Panc1 (cell line): ENCODE measurements at regions not wholly inside any gene's neighbourhood (a gene's known extent, or its start where the extent isn't known, plus 50 kb on each side); places are given as distances from the start of the nearest gene placed in this dataset.

Source experiments
- ATAC-seq: fragments of 200-7000 bp; cut with Tn5 transposase; 2 replicates; pipeline ENCODE4 v1.9.1; 2020; ENCODE audit warnings: mild to moderate bottlenecking, moderate library complexity
- BruUV-seq: library from RNA; stranded (reverse); fragments of 400-500 nt; replicated peaks from 2 replicates; lab custom pipeline; 2021; lab: Mats Ljungman, UMichigan
- CTCF ChIA-PET: fragments of 300-600 bp; sonication (Branson Sonifier 250); formaldehyde crosslinking; loops from one replicate; lab custom pipeline; 2022; ENCODE audit warnings: antibody characterized with exemption; lab: Charles Lee
- POLR2A ChIA-PET: fragments of 300-600 bp; sonication (Branson Sonifier 250); formaldehyde crosslinking; loops from one replicate; lab custom pipeline; 2022; ENCODE audit warnings: antibody characterized with exemption; lab: Charles Lee
- DNase-seq: peaks from one replicate; pipeline ENCODE4 v3.0.0-alpha.2; 2010; ENCODE audit warnings: low read depth, low spot score
- H3K27ac ChIP-seq: 2 replicates; pipeline ENCODE4 v1.5.1; 2011; ENCODE audit warnings: mild to moderate bottlenecking, low read length, inconsistent platforms
- H3K27me3 ChIP-seq: fragments of 200-500 bp; sonication (Bioruptor generic); 2 replicates; pipeline ENCODE4 v1.6.0; 2014; ENCODE audit warnings: low read length, inconsistent platforms; ENCODE audit not compliant: control insufficient read depth, insufficient read depth
- H3K36me3 ChIP-seq: fragments of 200-500 bp; sonication (Bioruptor generic); 2 replicates; pipeline ENCODE4 v1.5.1; 2014; ENCODE audit warnings: inconsistent platforms, mild to moderate bottlenecking, low read length, moderate library complexity; ENCODE audit not compliant: control insufficient read depth, insufficient read depth
- H3K4me1 ChIP-seq: 2 replicates; pipeline ENCODE4 v1.5.1; 2011; ENCODE audit warnings: inconsistent platforms, mild to moderate bottlenecking, low read length, moderate library complexity; ENCODE audit not compliant: control insufficient read depth, insufficient read depth
- H3K4me3 ChIP-seq, 2 experiments: 2 replicates each; pipeline ENCODE4 v1.5.1; 2011 to 2012; ENCODE audit warnings: low read depth in 2 of 2, low read length in 2 of 2, mild to moderate bottlenecking in 2 of 2, inconsistent platforms in 1 of 2, moderate library complexity in 1 of 2
- H3K9me3 ChIP-seq: fragments of 200-500 bp; sonication (Bioruptor generic); 2 replicates; pipeline ENCODE4 v1.5.1; 2014; ENCODE audit warnings: low read depth, mild to moderate bottlenecking, inconsistent platforms, low read length, moderate library complexity; ENCODE audit not compliant: control insufficient read depth, insufficient read depth
- CTCF ChIP-seq: fragments of 450-650 bp; IDR thresholded peaks from 2 replicates; pipeline ENCODE4 v1.5.1; 2017; ENCODE audit warnings: mild to moderate bottlenecking
- POLR2AphosphoS5 ChIP-seq: IDR thresholded peaks from 2 replicates; pipeline ENCODE4 v1.6.1; 2012; ENCODE audit warnings: mild to moderate bottlenecking, low read depth, low read length, moderate library complexity
- REST ChIP-seq, 2 experiments: IDR thresholded peaks; 2 replicates each; pipeline ENCODE4 v1.6.1; 2011 to 2012; ENCODE audit warnings: low read depth in 2 of 2, control low read depth in 1 of 2, low read length in 1 of 2, mild to moderate bottlenecking in 1 of 2, moderate library complexity in 1 of 2; ENCODE audit not compliant: insufficient read depth in 1 of 2
- SIN3A ChIP-seq: IDR thresholded peaks from 2 replicates; pipeline ENCODE4 v1.6.1; 2012; ENCODE audit warnings: low read depth, mild to moderate bottlenecking, low read length, moderate library complexity, borderline replicate concordance; ENCODE audit not compliant: insufficient read depth
- TCF7L2 ChIP-seq: IDR thresholded peaks from 2 replicates; pipeline ENCODE4 v1.6.1; 2011; ENCODE audit warnings: mild to moderate bottlenecking, low read depth, low read length, inconsistent platforms
- in situ Hi-C: cut with HindIII; loops from 2 replicates; pipeline ENCODE4 v1.10.0; 2016; ENCODE audit warnings: low sequenced_read_pairs, low pct_unique_long_range_greater_than_20kb
- intact Hi-C: fragments of 100-400 bp; cut with micrococcal nuclease; formaldehyde crosslinking; loops from one replicate; pipeline ENCODE4 v1.10.0; 2022; ENCODE audit not compliant: unreplicated experiment

GRCh38 chr1:56313560-56313959 lies 265.8 kb downstream of the PLPP3 start:
- intact Hi-C loops = no loop called here
- ATAC-seq = no peak
- no peak for DNase-seq
- Histone ChIP-seq H3K4me1 (no peaks in the 10 kb centered on the region), H3K27ac (no peak overlapping the region), H3K9me3 (no peaks in the 10 kb centered on the region), H3K4me3 (no peak overlapping the region), H3K36me3 (no peaks in the 10 kb centered on the region), H3K27me3 (no peaks in the 10 kb centered on the region)
- in situ Hi-C loops = no loop called here
- TF ChIP-seq CTCF (no peak), TCF7L2 (no peak), POLR2AphosphoS5 (no peak), REST (IDR thresholded peaks at IDR 0.05; ENCODE audit: insufficient read depth in 1 of 2, low read depth in 2 of 2, low read length in 1 of 2) (no peak), SIN3A (no peak)
- CTCF ChIA-PET = no interaction called here
- no TSS peak for BruUV-seq
- POLR2A ChIA-PET = no interaction called here

- BruUV-seq = no TSS peak
- H3K9me3 ChIP-seq = no peaks in the 10 kb centered on the region
- no peak for DNase-seq
- ATAC-seq = no peak
- no peaks in the 10 kb centered on the region for H3K4me1 ChIP-seq
- in situ Hi-C loops (no loop called here), intact Hi-C loops (no loop called here)
- H3K4me3 ChIP-seq = no peak overlapping the region
- CTCF ChIA-PET = no interaction called here
- no peaks in the 10 kb centered on the region for H3K36me3 ChIP-seq
- no peak overlapping the region for H3K27ac ChIP-seq
- TF ChIP-seq CTCF (no peak), REST (IDR thresholded peaks at IDR 0.05; ENCODE audit: insufficient read depth in 1 of 2, low read depth in 2 of 2, low read length in 1 of 2) (no peak), SIN3A (no peak), TCF7L2 (no peak), POLR2AphosphoS5 (no peak)
- H3K27me3 ChIP-seq = no peaks in the 10 kb centered on the region
- POLR2A ChIA-PET = no interaction called here
Observed at GRCh38 chr1:56311766-56312165, 267.6 kb downstream of the PLPP3 start.
